ENCODE measurements at regions not wholly inside any gene's neighbourhood (a gene's known extent, or its start where the extent isn't known, plus 50 kb on each side); places are given as distances from the start of the nearest gene placed in this dataset.

DNA sequence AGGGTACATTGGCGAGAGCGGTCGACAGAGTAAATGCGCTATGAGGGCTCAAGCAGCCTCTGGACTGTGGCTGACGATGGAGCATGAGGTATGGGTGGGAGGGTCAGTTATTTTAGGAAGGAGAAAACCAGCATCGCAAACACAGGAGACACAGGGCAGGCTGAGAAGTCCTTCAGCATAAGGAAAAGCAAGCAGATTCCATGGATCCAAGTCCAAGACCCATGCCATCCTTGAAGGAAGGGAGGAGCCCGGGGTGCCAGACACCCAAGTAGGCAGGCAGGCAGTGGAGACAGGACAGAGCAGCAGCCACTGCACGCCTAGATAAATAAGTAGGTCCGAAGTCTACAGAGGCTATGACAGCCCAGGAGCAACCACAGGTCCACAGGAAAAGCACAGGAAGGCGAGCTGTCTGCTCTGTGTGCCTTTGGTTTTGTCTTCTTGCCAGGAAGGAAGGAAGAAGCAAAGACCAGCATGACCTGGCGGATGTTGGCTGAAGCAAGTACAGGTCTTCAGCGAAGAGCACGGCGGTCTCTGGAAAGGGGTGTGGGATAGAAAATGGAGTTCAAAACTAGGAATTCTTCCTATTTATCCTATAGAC is 76.4 kb upstream of the SLC45A1 start:
- TF ChIP-seq, protein P1, sequence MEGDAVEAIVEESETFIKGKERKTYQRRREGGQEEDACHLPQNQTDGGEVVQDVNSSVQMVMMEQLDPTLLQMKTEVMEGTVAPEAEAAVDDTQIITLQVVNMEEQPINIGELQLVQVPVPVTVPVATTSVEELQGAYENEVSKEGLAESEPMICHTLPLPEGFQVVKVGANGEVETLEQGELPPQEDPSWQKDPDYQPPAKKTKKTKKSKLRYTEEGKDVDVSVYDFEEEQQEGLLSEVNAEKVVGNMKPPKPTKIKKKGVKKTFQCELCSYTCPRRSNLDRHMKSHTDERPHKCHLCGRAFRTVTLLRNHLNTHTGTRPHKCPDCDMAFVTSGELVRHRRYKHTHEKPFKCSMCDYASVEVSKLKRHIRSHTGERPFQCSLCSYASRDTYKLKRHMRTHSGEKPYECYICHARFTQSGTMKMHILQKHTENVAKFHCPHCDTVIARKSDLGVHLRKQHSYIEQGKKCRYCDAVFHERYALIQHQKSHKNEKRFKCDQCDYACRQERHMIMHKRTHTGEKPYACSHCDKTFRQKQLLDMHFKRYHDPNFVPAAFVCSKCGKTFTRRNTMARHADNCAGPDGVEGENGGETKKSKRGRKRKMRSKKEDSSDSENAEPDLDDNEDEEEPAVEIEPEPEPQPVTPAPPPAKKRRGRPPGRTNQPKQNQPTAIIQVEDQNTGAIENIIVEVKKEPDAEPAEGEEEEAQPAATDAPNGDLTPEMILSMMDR (IDR thresholded peaks at IDR 0.05) = no peak
- TF ChIP-seq POLR2A (IDR thresholded peaks at IDR 0.05) = no peak

Data from prostate gland (tissue), 2 donors.